ENCODE measurements at regions not wholly inside any gene's neighbourhood (a gene's known extent, or its start where the extent isn't known, plus 50 kb on each side); places are given as distances from the start of the nearest gene placed in this dataset.

GRCh38 chr2:221145396-221145795, 426.7 kb downstream of the EPHA4 start:
- no peak for DNase-seq

- no peak for DNase-seq
These were observed 418.9 kb downstream of the EPHA4 start for GRCh38 chr2:221153226-221153625.

GRCh38 chr2:221154176-221154575, 417.9 kb downstream of the EPHA4 start:
- DNase-seq, result no peak

DNA sequence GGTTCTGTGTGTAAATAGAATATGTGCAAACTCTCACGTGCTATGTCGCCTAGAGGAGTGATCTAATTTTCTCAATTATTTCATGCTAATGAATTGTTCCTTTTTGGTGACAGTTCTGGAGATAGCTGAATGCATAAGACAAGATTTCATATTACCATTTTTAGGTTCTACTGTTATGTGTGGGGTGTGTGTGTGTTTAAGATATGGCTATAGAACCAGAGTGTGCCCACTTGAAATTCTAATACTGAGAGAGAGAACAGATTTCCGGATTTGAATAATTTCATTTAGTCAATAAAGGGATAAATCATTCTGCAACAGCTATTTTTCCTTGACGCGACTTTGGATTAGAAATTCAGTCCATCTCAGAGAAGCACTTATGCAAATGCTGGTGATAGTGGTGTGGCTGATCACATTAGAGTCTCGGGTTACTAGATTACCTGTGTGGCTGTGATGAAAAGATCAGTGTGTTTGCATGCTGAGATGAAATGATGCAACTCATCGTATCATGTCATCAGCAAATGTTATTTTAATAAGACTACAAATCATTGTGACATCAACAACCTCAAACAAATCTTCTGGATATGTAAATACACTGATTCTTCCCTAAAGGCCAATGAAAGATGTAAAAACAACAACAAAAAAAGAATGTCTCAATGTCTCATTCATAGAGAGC, 415.9 kb downstream of the EPHA4 start:
- no peak for DNase-seq

DNA sequence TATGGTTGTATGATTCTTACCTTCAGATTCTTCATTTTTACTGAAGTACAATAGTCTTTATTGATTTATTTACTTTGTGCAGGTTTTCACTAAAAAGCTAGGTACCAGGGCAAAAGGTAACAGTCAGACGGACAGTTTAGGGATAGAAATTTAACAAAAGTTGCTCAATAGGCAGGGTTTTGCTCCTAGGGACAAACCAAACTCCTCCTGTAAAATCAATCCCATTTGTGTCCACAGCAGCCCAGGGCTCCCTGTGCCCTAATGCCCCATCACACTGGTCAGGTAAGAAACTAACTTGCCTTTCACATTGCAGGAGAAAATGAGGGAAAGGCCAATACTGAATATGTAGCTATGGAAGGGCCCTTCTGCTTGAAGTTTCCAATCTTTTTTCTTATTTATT, 410.9 kb downstream of the EPHA4 start:
- DNase-seq, result no peak

GRCh38 chr2:221166292-221166691, 405.8 kb downstream of the EPHA4 start:
- no peak for DNase-seq

GRCh38 chr2:221167561-221167960, 404.5 kb downstream of the EPHA4 start:
- DNase-seq, result no peak

- no peak for DNase-seq
These were observed 402.4 kb downstream of the EPHA4 start for GRCh38 chr2:221169724-221170123.

GRCh38 chr2:221170548-221170947, 401.6 kb downstream of the EPHA4 start:
- DNase-seq, result no peak

DNA sequence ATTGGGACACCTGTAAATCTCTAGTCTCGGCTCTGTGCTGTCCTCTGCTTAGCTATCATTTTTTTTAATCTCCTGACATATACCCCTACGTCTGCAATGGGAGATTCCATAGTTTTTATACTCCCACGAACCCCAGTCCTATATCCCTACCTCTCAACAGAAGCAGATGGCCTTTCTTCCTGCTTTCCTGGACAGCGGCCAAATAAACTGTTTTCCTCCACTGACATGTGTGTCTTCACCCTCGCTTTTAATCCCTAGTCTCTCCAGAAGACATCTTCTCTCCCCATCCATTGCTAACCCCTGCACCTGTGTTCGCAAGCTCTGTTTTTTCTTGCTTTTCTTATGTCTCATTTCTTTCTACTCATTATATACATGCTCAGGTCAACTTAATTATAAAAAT, 395.4 kb downstream of the EPHA4 start:
- no peak for DNase-seq

DNA sequence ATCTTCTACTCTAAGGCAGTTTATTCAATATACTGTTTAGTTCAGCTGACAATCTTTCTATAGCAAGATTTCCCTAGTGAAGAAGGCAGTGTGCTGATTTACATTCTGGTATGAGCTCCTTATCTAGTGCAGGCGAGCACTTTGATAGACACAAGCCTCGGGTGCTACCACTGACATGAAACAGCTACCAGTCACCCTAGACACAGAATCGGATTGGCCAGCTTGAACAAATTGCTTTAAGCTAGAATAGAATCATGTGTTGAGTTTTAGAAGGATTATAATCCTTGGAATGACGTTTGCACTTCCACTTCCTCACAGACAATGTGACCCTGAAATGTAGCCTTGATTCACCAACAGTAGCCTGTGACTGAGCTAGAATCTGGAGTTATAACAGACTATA, 394.0 kb downstream of the EPHA4 start:
- DNase-seq, result no peak

- DNase-seq, result no peak
These were observed 385.2 kb downstream of the EPHA4 start for GRCh38 chr2:221186873-221187272.

GRCh38 chr2:221189431-221190067, 382.6 kb downstream of the EPHA4 start:
- no peak for DNase-seq

GRCh38 chr2:221195829-221196228, 376.3 kb downstream of the EPHA4 start:
- DNase-seq, result no peak

GRCh38 chr2:221197225-221197856, 374.8 kb downstream of the EPHA4 start:
- DNase-seq, result no peak

DNA sequence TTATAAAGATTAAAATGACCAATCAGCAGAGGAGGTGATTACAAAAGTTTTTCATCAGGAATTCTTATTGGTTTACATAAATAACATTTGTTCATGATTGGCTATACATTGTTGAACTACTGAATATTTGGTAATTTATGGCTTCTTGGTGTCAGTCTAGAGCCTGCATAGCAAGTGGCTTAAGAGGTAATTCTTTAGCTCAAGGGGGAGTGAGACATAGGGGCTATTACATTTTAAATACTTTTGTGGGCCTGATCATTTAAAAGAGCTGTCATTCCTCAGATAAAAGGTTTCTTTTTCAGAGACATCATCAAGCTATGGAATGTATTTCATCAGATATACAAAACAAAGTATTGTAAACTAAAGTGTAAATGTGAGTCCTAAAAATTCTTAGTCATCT, 373.8 kb downstream of the EPHA4 start:
- no peak for DNase-seq

DNA sequence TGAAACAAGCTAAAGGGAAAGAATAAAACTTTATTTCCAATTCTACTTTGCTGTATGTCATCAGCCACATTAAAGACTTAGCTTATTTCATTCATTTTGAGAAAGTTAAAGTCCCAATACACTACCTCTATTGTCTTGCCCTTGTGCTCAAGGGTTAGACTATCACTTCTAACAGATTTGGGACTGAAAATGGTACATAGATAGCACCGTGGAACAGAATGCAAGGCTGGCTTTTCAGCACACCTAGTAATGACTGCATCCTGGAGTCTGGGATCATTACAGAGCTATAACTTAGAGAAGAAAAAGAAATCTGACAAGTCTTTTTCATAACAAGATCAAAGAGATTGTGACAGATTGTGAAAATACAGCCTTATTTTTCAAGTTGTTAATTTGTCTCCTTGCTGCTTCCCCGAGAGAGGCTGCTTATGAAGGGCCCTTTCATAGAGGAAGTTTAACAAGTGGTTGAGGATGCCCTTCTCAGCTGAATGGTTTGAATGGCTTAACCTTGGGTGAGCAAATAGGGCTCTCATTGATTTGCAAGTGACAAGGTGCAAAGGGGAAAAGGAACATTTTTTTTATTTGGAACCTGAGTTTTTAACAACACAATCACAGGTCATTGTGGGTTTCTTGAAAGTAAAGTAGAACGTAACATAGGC, 371.8 kb downstream of the EPHA4 start:
- no peak for DNase-seq

- no peak for DNase-seq
These were observed 369.7 kb downstream of the EPHA4 start for GRCh38 chr2:221202431-221202830.

- peak in 1 of 2 donors; percentile 27 for DNase-seq
These were observed 369.0 kb downstream of the EPHA4 start for GRCh38 chr2:221203125-221203524.

GRCh38 chr2:221203856-221204255, 368.2 kb downstream of the EPHA4 start:
- no peak for DNase-seq

DNA sequence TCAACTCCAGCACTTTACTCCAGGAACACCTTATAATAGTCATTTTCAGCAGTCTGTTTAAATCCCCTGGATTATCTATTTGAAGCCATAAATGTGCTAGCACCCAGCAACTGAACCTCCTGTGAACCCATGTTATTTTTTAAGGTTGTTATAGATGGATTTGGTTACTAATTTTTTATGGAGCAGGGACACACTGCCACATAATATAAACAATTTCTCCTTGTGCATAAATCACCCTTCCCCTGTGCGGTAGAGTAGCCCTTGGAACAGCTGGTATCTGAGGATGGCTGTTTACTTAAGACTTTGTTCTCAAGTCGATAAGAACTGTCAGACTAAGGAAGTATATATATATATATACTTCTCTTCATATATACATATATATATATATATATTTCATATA, 367.4 kb downstream of the EPHA4 start:
- no peak for DNase-seq

GRCh38 chr2:221205103-221205673, 366.9 kb downstream of the EPHA4 start:
- no peak for DNase-seq

GRCh38 chr2:221210686-221211085, 361.4 kb downstream of the EPHA4 start:
- no peak for DNase-seq

GRCh38 chr2:221211653-221212052, 360.5 kb downstream of the EPHA4 start:
- DNase-seq, result no peak

Data from CD4-positive, alpha-beta T cell treated with Interferon alpha-2 for 1 hour (primary cell).